SH-SY5Y (cell line): ENCODE measurements at regions not wholly inside any gene's neighbourhood (a gene's known extent, or its start where the extent isn't known, plus 50 kb on each side); places are given as distances from the start of the nearest gene placed in this dataset.

ENCODE experiments used
- GATA2 ChIP-seq: IDR thresholded peaks from 2 replicates; pipeline ENCODE4 v1.6.1; 2011; ENCODE audit warnings: mild to moderate bottlenecking, low read depth, low read length
- GATA3 ChIP-seq: IDR thresholded peaks from 2 replicates; pipeline ENCODE4 v1.6.1; 2011; ENCODE audit warnings: low read depth, mild to moderate bottlenecking, low read length, moderate library complexity

DNA sequence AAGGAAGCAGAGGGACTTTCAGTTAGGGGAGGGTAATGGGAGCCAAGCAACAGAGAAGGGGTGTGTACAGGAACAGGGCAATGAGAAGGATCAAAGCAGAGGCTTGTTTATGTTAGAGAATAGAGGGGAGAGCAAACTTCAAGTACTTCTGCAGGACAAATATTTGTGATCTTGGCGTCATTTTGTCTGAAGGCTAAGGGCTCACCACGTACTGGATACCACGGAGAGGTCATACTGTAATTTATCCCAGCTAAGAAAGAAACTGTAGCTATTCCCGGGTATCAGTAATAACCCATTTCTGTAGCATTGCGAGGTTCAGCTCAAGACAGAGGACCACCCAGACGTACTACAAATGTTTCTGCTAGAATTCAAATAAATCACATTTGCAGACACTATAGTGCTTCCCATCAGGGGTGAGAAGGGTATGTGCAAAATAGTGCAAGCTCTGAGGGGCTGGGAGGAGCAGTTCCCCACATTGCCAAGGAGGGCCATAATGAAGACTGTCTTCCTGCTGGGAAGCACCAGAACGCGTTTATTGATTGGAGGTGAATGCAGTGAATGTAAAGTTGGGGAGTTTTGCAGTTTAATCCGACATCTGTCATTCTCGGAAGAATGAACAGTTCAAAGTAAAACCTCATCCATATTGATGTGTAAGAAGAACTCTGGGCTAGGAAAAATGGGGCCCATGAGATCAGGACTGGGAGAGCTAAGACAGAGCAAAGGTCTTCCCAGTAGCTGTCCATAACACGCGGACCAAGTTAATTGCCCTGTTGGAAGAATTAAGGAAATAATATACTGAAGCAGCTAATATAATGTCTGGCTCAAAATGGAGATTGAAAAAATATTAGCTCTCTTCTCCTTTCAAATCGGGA is 136.9 kb downstream of the RWDD3 start:
- TF ChIP-seq GATA2 (no peak), GATA3 (no peak)
